ENCODE measurements at regions not wholly inside any gene's neighbourhood (a gene's known extent, or its start where the extent isn't known, plus 50 kb on each side); places are given as distances from the start of the nearest gene placed in this dataset.
"Not testable (repeated sequence)": the region's sequence is repeated elsewhere in the genome, so short reads cannot be mapped to it uniquely, and the experiment has no call there.

DNA sequence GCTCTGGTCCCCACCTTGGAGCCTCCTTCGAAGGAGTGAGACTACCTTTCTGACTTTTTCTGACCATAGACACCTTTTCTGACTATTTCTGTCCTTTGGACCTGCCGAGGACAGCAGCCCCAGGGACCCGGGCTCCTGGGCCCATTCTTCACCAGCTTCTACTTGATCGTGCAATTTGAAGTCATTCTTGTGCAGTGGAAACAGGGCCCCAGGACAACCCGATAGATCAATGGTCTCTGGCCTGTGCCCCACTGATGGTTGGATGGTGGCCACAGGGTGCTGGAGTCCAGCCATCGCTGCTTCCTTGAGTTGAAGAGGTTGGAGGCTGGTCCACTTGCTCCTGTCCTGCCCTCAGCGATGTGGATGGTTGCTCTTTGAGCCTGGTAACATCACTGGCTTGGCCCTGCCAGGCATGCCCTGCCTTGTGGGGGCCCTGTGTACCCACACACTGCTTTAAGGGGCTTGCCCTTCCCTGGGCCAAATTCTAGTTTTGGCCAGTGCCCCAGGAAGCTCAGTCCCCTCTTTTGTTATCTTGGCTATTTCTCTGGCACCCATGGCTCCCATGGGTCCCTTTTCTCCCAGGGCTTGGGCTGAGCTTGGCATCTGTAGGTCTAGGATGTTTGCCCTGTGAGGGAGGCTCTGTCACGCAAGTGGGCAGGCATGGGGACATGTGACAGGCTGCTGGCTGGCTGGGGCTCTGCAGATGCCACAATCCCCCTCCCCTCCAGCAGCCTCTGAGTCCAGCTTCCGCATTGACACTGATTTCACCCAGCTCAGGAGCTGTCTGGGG is 375.6 kb upstream of the NUPR2 start:
- no peak overlapping the region for H3K27ac ChIP-seq (ENCODE audit: low read depth)
- no peaks in the 10 kb centered on the region for H3K36me3 ChIP-seq (ENCODE audit: insufficient read depth)
- 69% methylated on average over 9 of the region's 9 CpGs for WGBS
- H3K4me1 ChIP-seq (ENCODE audit: insufficient read depth), result no peaks in the 10 kb centered on the region
- no peak for DNase-seq (ENCODE audit: extremely low spot score)
- H3K4me3 ChIP-seq (ENCODE audit: low read depth, low read length), result no peak overlapping the region

DNA sequence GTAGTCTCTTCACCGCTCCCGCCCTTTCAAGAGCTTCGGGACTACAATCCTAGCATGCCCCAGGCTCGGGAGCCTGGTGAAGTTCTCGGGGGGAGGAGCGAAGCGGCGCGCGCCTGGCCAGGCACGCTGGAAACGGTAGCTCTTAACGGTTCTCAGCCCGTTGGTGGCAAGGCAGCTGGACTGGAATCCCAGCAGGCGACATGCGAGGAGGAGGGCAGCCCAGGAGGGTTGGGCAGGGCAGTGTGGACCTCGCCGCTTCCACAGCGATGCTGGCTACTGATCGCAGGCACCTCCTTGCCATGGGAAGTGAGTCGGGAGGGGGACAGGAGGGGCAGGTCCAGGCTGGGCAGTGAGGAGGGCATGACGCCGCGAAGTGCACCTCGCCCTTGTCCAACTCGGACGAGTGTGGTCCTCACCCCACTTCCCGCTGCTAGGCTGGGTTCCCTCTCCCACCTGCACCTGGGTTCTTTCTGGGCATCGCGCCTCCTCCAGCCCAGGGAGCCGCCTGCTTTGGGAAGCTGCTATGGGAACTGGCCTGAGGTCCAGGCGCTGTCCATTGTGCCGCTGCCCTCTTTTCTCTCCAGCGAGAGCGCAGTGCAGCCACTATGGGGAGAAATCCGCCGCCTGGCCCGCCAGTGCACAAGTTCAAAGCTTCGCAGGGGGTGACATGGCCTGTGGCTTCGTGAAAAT is 367.8 kb upstream of the NUPR2 start:
- Histone ChIP-seq H3K4me1 (ENCODE audit: insufficient read depth) (no peaks in the 10 kb centered on the region), H3K27ac (ENCODE audit: low read depth) (no peak overlapping the region), H3K4me3 (ENCODE audit: low read depth, low read length) (no peak overlapping the region), H3K36me3 (ENCODE audit: insufficient read depth) (no peaks in the 10 kb centered on the region)
- DNase-seq (ENCODE audit: extremely low spot score), result no peak
- WGBS, result 64% methylated on average over 40 of the region's 40 CpGs

DNA sequence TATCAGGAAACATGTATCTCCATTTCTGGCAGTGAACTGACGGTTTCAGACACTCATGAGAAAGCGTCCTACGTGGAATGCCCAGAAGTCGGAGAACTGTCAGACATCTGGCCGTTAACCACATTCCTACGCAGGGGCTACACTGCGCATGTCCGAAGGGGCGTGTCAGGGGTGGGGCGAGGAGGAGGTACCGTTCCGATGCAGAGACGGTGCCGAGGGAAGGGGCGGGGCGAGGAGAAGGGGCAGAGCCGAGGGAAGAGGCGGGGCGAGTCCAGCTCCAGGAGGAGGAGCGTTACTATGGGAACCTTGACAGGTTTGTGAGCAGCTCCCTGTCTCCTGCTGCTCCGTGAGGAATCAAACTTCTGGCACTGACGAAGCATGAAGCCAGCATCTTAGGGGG is 366.9 kb upstream of the NUPR2 start:
- H3K4me1 ChIP-seq (ENCODE audit: insufficient read depth), result no peaks in the 10 kb centered on the region
- no peak overlapping the region for H3K4me3 ChIP-seq (ENCODE audit: low read depth, low read length)
- H3K36me3 ChIP-seq (ENCODE audit: insufficient read depth), result no peaks in the 10 kb centered on the region
- no peak for DNase-seq (ENCODE audit: extremely low spot score)
- no peak overlapping the region for H3K27ac ChIP-seq (ENCODE audit: low read depth)
- WGBS, result 64% methylated on average over 22 of the region's 22 CpGs

DNA sequence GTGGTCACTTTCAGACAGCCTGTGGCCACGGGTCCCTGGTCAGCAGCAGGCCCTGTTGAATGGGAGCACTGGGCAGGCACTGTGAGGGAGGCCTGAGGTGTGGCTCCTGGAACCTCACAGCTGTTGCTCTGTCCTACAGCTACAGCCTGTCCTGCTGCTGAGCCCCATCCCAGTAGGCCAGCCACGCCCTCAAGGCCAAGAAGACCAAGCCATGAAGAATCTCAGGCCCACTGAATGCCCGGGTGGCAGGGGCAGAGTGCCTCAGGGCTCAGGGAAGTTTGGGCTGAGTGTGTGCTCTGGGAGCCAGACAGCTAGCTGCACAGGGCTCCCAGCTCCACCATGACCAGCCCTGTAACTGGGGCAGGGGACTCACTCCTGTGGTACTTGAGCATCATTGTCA is 363.5 kb upstream of the NUPR2 start:
- H3K27ac ChIP-seq (ENCODE audit: low read depth), result no peak overlapping the region
- WGBS, result 59% methylated on average over 3 of the region's 3 CpGs

DNA sequence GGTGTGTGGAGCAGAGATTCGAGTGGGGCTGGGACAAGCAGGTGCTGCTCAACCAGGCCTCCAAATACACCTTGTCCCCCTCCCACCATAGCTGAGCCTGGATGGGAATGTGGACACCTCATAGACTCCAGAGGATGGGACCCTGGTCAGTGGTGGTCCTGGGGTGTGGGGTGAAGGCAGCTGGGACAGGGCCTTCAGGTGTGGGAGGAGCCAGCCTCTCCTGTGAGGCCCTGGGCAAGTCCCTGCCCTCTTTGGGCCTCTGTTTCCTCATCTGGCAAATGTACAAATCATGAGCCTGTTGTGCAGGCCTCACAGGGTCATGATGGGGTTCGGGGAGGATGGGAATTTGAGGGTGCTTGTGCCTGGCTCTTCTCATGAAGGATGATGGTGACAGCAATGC is 362.9 kb upstream of the NUPR2 start:
- 57% methylated on average over 2 of the region's 2 CpGs for WGBS
- Histone ChIP-seq H3K4me1 (ENCODE audit: insufficient read depth) (no peaks in the 10 kb centered on the region), H3K27ac (ENCODE audit: low read depth) (no peak overlapping the region), H3K36me3 (ENCODE audit: insufficient read depth) (no peaks in the 10 kb centered on the region), H3K4me3 (ENCODE audit: low read depth, low read length) (no peak overlapping the region)
- DNase-seq (ENCODE audit: extremely low spot score), result no peak

More for the DNA sequence above, 363.5 kb upstream of the NUPR2 start:
- Histone ChIP-seq H3K4me3 (ENCODE audit: low read depth, low read length) (no peak overlapping the region), H3K4me1 (ENCODE audit: insufficient read depth) (no peaks in the 10 kb centered on the region), H3K36me3 (ENCODE audit: insufficient read depth) (no peaks in the 10 kb centered on the region)
- no peak for DNase-seq (ENCODE audit: extremely low spot score)

DNA sequence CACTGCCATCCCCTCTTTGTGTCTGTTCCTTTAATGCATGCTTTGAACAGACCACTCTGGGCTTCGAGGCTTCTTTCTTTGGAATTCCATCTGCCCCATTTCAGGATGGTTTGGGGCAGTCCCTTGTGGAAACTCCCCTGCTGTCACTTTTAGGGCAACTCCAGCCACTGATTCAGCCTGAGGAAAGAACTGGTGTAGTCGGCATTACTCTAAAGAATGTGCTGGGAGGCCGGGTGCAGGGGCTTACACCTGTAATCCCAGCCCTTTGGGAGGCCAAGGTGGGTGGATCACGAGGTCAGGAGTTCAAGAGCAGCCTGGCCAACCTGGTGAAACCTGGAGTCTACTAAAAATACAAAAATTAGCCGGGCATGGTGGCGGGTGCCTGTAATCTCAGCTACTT is 358.1 kb upstream of the NUPR2 start:
- Histone ChIP-seq H3K4me3 (ENCODE audit: low read depth, low read length) (no peak overlapping the region), H3K27ac (ENCODE audit: low read depth) (no peak overlapping the region), H3K36me3 (ENCODE audit: insufficient read depth) (no peaks in the 10 kb centered on the region), H3K4me1 (ENCODE audit: insufficient read depth) (no peaks in the 10 kb centered on the region)
- DNase-seq (ENCODE audit: extremely low spot score), result no peak
- WGBS, result 50% methylated on average over 6 of the region's 6 CpGs

DNA sequence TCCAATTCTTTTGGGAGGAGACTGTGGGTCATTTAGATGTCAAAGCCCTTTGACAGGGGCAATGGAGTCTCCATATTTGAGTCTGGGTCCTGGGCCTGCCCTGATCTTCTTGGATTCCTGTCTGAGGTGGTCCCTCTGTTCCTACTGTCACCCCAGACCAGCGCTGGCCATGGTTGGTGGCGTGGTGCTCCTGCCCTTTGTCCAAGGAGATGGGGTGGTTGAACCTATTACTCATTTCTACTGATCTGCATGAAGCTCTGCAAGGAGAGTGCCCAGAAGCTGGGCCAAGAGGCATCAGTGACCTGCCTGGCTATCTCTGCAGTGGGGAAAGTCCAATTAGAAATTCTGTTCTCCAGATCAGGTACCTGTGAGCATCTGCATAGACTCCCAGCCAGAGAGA is 355.6 kb upstream of the NUPR2 start:
- H3K36me3 ChIP-seq (ENCODE audit: insufficient read depth), result no peaks in the 10 kb centered on the region
- H3K4me3 ChIP-seq (ENCODE audit: low read depth, low read length), result no peak overlapping the region
- no peaks in the 10 kb centered on the region for H3K4me1 ChIP-seq (ENCODE audit: insufficient read depth)
- no peak for DNase-seq (ENCODE audit: extremely low spot score)
- no peak overlapping the region for H3K27ac ChIP-seq (ENCODE audit: low read depth)
- 52% methylated on average over 2 of the region's 2 CpGs for whole genome bisulfite sequencing

DNA sequence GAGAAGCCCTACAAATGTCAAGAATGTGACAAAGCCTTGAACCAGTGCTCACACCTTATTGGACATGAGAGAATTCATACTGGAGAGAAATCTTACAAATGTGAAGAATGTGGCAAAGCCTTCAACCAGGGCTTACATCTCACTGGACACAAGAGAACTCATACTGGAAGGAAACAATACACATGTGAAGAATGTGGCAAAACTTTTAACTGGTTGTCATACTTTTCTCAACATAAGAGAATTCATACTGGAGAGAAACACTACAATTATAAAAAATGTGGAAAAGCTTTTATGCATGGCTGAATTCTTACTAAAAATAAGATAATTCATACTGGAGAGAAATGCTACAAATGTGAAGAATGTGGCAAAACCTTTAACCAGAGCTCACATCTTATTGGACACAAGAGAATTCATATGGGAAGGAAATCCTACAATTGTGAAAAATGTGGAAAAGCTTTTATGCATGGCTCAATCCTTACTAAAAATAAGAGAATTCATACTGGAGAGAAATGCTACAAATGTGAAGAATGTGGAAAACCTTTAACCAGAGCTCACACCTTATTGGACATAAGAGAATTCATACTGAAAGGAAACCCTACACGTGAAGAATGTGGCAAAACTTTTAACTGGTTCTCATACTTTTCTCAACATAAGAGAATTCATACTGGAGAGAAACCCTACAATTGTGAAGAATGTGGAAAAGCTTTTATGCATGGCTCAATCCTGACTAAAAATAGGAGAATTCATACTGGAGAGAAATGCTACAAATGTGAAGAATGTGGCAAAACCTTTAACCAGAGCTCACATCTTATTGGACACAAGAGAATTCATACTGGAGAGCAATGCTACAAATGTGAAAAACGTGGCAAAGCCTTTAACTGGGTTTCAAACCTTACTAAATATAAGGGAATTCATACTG is 350.6 kb upstream of the NUPR2 start:
- H3K27ac ChIP-seq (ENCODE audit: low read depth); DNase-seq (ENCODE audit: extremely low spot score); H3K36me3 ChIP-seq (ENCODE audit: insufficient read depth); H3K4me1 ChIP-seq (ENCODE audit: insufficient read depth); H3K4me3 ChIP-seq (ENCODE audit: low read depth, low read length): not testable (repeated sequence)
- WGBS, result 19% methylated on average over 2 of the region's 2 CpGs

DNA sequence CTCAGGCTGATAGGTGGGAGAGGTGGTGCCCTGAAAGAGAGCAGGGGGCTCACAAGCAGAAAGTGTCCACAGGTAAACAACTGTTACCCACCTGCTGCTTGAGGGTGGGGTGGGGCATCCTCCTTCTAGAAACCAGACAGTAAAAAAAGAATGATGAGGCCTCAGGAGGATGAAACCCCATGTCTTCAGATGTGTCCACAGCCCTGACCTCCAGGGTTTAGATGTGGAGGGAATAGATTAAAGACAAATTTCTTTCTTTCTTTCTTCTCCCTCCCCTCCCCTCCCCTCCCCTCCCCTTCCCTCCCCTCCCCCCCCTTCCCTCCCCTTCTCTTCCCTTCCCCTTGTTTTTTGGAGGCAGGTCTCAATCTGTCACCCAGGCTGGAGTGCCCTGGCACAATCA is 333.5 kb upstream of the NUPR2 start:
- no peaks in the 10 kb centered on the region for H3K4me1 ChIP-seq (ENCODE audit: insufficient read depth)
- no peak for DNase-seq (ENCODE audit: extremely low spot score)
- H3K4me3 ChIP-seq (ENCODE audit: low read depth, low read length), result no peak overlapping the region
- H3K27ac ChIP-seq (ENCODE audit: low read depth), result no peak overlapping the region
- no peaks in the 10 kb centered on the region for H3K36me3 ChIP-seq (ENCODE audit: insufficient read depth)

DNA sequence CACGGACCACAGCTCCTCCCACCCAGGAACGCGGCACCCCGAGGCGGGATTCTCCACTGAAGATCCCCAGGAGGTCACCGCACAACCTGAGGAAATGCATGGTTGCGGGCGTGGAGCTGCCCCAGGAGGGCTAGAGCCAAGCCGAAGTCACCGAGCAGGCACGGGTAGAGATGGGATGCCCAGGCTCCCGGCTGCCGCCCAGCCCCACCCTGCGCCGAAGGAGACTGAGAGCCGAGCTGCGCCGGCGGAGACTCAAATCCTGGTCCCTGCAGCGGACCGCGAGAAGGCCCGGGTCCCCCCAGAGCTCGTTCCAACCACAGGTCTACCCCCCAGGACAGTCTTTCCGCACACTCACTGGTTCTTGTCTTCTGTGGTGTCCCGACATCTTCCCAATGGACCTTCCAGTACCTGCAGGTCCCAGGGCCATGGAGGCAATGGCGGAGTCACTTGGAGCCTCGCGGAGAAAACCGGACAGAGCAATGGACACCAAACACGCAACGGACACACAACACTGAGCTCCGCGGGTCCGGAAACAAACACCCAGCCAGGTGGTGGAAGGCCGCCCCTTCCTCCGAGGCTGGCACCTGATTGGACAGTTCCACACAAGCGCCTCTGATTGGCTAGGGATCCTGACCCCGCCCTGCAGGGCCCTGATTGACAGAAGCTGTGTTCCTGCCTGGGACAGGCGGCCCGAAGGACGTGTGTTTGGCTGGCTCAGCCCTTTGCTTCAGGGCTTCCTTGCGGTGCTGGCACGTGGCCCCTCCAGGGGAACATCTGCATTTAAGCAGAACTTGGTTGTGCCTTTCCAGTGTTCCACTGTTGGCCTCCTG is 331.9 kb upstream of the NUPR2 start:
- no peaks in the 10 kb centered on the region for H3K4me1 ChIP-seq (ENCODE audit: insufficient read depth)
- 46% methylated on average over 44 of the region's 44 CpGs for WGBS
- no peak for DNase-seq (ENCODE audit: extremely low spot score)
- H3K4me3 ChIP-seq (ENCODE audit: low read depth, low read length), result no peak overlapping the region
- no peak overlapping the region for H3K27ac ChIP-seq (ENCODE audit: low read depth)
- H3K36me3 ChIP-seq (ENCODE audit: insufficient read depth), result no peaks in the 10 kb centered on the region

DNA sequence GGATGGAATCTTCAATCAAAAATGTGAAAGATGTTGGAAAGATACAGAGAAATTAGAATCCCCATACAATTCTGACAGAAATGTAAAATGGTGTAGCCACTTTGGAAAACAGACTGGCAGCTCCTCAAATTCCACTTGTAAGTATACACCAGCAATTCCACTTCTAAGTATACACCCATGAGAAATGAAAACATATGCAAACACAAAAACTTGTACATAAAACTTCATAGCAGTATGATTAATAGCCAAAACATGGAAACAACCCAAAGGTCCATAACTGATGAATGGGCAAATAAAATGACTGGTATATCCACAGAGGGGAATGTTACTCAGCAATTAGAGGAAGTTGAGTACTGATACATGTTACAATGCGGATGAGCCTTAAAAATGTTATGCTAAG is 304.3 kb upstream of the NUPR2 start:
- not testable (repeated sequence) for H3K4me1 ChIP-seq (ENCODE audit: insufficient read depth); H3K36me3 ChIP-seq (ENCODE audit: insufficient read depth); H3K4me3 ChIP-seq (ENCODE audit: low read depth, low read length); DNase-seq (ENCODE audit: extremely low spot score); H3K27ac ChIP-seq (ENCODE audit: low read depth)
- WGBS, result 95% methylated on average over 1 of the region's 1 CpG

DNA sequence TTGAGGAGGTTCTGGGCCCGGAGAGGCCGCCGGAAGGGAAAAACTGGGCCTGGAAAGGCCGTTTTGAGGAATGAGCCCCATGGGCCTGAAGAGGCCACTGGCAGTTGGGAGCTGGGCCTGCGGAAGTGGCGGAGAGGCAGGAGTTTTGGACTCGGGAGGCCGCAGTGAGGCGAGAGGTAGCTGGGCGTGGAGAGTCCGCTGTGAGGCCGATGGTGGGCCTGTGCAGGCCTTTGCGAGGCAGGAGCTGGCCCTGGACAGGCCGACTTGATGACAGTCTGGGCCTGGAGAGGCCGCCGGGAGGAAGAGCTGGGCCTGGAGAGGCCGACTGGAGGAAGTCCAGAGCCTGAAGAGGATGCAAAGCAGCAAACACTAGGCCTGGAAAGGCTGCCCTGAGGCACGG is 259.0 kb upstream of the NUPR2 start:
- Histone ChIP-seq H3K27ac (ENCODE audit: low read depth) (no peak overlapping the region), H3K4me1 (ENCODE audit: insufficient read depth) (no peaks in the 10 kb centered on the region), H3K4me3 (ENCODE audit: low read depth, low read length) (no peak overlapping the region), H3K36me3 (ENCODE audit: insufficient read depth) (no peaks in the 10 kb centered on the region)
- 85% methylated on average over 18 of the region's 18 CpGs for WGBS
- DNase-seq (ENCODE audit: extremely low spot score), result no peak

DNA sequence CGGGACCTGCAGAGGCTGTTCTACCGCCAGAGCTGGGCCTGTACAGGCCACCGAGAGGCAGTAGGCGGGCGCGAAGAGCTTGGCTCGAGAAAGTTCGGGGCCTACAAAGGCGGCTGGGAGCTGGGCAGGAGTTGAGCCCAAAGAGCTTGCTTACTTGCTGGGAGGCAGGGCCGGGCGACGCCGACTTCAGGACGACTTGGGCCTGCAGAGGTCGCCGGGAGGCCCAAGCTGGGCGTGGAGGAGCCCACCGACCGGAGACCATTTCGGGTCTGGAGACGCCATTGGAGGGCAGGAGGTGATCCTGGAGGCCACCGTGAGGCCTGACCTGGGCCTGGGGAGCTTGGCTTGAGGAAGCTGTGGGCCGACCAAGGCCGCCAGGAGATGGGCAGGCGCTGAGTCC is 258.4 kb upstream of the NUPR2 start:
- not testable (repeated sequence) for H3K4me3 ChIP-seq (ENCODE audit: low read depth, low read length); H3K36me3 ChIP-seq (ENCODE audit: insufficient read depth); DNase-seq (ENCODE audit: extremely low spot score); H3K4me1 ChIP-seq (ENCODE audit: insufficient read depth); H3K27ac ChIP-seq (ENCODE audit: low read depth)
- WGBS, result 91% methylated on average over 23 of the region's 25 CpGs
